Heart left ventricle (tissue), 16 donors: ENCODE measurements at regions not wholly inside any gene's neighbourhood (a gene's known extent, or its start where the extent isn't known, plus 50 kb on each side); places are given as distances from the start of the nearest gene placed in this dataset.

Experiments
- ATAC-seq, 4 donors: fragments of 200-7000 bp; cut with Tn5 transposase; one replicate each; pipeline ENCODE4 v1.9.1; 2020 to 2022; ENCODE audit warnings: moderate library complexity in 4 of 4, mild to moderate bottlenecking in 3 of 4, moderate number of reproducible peaks in 1 of 4
- DNase-seq, 5 donors: peaks; one replicate each; pipeline ENCODE4 v3.0.0-alpha.2; 2020
- H3K27ac ChIP-seq, 12 donors: fragments of 200-600 bp; sonication (generic) in 4 of 12; one replicate each; pipeline versions ENCODE4 v1.5.0 to v1.8.0; 2016 to 2022; ENCODE audit warnings: mild to moderate bottlenecking in 2 of 12
- H3K27me3 ChIP-seq, 9 donors: fragments of 200-600 bp; sonication (generic) in 2 of 9; one replicate each; pipeline versions ENCODE4 v1.5.1 to v1.8.0; 2016 to 2022; ENCODE audit warnings: mild to moderate bottlenecking in 3 of 9
- H3K36me3 ChIP-seq, 9 donors: fragments of 200-600 bp; sonication (generic) in 2 of 9; one replicate each; pipeline versions ENCODE4 v1.5.0 to v1.8.0; 2018 to 2022; ENCODE audit warnings: mild to moderate bottlenecking in 2 of 9
- H3K4me1 ChIP-seq, 12 donors: fragments of 200-600 bp; sonication (generic) in 4 of 12; one replicate each; pipeline versions ENCODE4 v1.5.0 to v1.8.0; 2016 to 2022; ENCODE audit warnings: mild to moderate bottlenecking in 3 of 12
- H3K4me3 ChIP-seq, 12 donors: fragments of 200-600 bp; sonication (generic) in 4 of 12; one replicate each; pipeline versions ENCODE4 v1.5.0 to v1.8.0; 2017 to 2022; ENCODE audit warnings: mild to moderate bottlenecking in 9 of 12, moderate library complexity in 4 of 12
- H3K9me3 ChIP-seq, 12 donors: fragments of 200-600 bp; sonication (generic) in 4 of 12; one replicate each; pipeline versions ENCODE4 v1.5.0 to v1.8.0; 2016 to 2022; ENCODE audit warnings: mild to moderate bottlenecking in 1 of 12
- CTCF ChIP-seq, 12 donors: fragments of 200-600 bp; sonication (generic) in 4 of 12; IDR thresholded peaks; one replicate each; pipeline versions ENCODE4 v1.5.0 to v1.8.0; 2018 to 2022; ENCODE audit warnings: antibody characterized with exemption in 12 of 12, mild to moderate bottlenecking in 5 of 12
- POLR2A ChIP-seq, 2 donors: fragments of 450-650 bp; IDR thresholded peaks; one replicate each; pipeline ENCODE4 v1.6.1; 2017; ENCODE audit warnings: antibody characterized with exemption in 2 of 2, mild to moderate bottlenecking in 2 of 2, moderate library complexity in 2 of 2
- WGBS, 4 donors: extraction: QIAGEN DNeasy Blood & Tissue Kit in 2 of 4; methylation state at CpG; one replicate each; pipeline versions ENCODE4 v1.1.5 to v1.1.7; 2013 to 2018; 5-methylcytosine and 5-hydroxymethylcytosine counted together
- intact Hi-C, 10 donors: fragments of 100-400 bp; cut with DNase I; formaldehyde crosslinking; loops; one replicate each; pipeline versions ENCODE4 v1.11.1 to v1.14.2; 2022
- donor health status: ischemic (EF 13 %, LVEDD 7.1; RV severe dilation, severe dysfunction).
- donor health status: healthy with polysubstance abuse.
- donor health status: DM: no; HTN: yes; CAD: no.
- donor health status: DM: no; HTN: no; CAD: no.
- donor health status: ischemic (EF 25% LVEDD 6.9; RV normal size, moderate dysfunction).
- donor health status: ischemic (EF 25% LVEDD 5.7; RV mildly dilated, moderate dysfunction).
- donor health status: healthy.
- donor health status: DM: yes; HTN: yes; CAD: no.
- donor health status: ischemic (EF 35%, LVEDD 5.7; RV mildly dilated, moderate dysfunction).
- donor health status: nonischemic (EF 11% LVEDD 7.7; RV severe dilation, severe dysfunction).
- donor health status: DM: yes; HTN: yes; CAD: no.
- donor health status: PGD.
- donor health status: ischemic (EF 29% LVEDD 5.4; RV normal size, mild dysfunction).
- donor health status: nonischemic (EF 23%, LVEDD 6.1; RV moderate dilation, normal function).

- H3K27ac ChIP-seq: no peak overlapping the region
- ATAC-seq (no peak), DNase-seq (no peak)
- H3K9me3 ChIP-seq: peaks cover 0 to 6% (median 0%) of the 10 kb centered on the region in 12 donors
- TF ChIP-seq CTCF (IDR thresholded peaks at IDR 0.05): no peak
- no peak for TF ChIP-seq POLR2A (IDR thresholded peaks at IDR 0.05)
- no peaks in the 10 kb centered on the region for H3K4me1 ChIP-seq
- no peaks in the 10 kb centered on the region for H3K27me3 ChIP-seq
- WGBS, 4 donors: 36 to 61% (median 48%) methylated on average over 2 of the region's 2 CpGs
- intact Hi-C loops: loop anchor here in 1 of 10 donors (5.0 kb wide), 1 partner anchor 48 kb away; no protein-coding TSS in a partner anchor
- no peak overlapping the region for H3K4me3 ChIP-seq
- H3K36me3 ChIP-seq: no peaks in the 10 kb centered on the region
Measured at GRCh38 chr18:66344227-66344626, 259.7 kb downstream of the CDH19 start.

- H3K4me3 ChIP-seq: no peak overlapping the region
- DNase-seq (no peak), ATAC-seq (no peak)
- peaks cover 0 to 9% (median 0%) of the 10 kb centered on the region in 12 donors for H3K9me3 ChIP-seq
- no peaks in the 10 kb centered on the region for H3K4me1 ChIP-seq
- no peak overlapping the region for H3K27ac ChIP-seq
- H3K36me3 ChIP-seq: no peaks in the 10 kb centered on the region
- TF ChIP-seq CTCF (IDR thresholded peaks at IDR 0.05): no peak
- TF ChIP-seq POLR2A (IDR thresholded peaks at IDR 0.05): no peak
- no peaks in the 10 kb centered on the region for H3K27me3 ChIP-seq
- intact Hi-C loops: loop anchor here in 1 of 10 donors (5.0 kb wide), 1 partner anchor 50 kb away; no protein-coding TSS in a partner anchor
Measured at GRCh38 chr18:66342577-66342976, 261.3 kb downstream of the CDH19 start.

GRCh38 chr18:66334534-66334933, 269.4 kb downstream of the CDH19 start:
- ATAC-seq (no peak), DNase-seq (no peak)
- intact Hi-C loops: no loop called here
- TF ChIP-seq POLR2A (IDR thresholded peaks at IDR 0.05) (no peak), CTCF (IDR thresholded peaks at IDR 0.05) (no peak)
- no peak overlapping the region for H3K27ac ChIP-seq
- no peaks in the 10 kb centered on the region for H3K27me3 ChIP-seq
- no peak overlapping the region for H3K4me3 ChIP-seq
- no peaks in the 10 kb centered on the region for H3K4me1 ChIP-seq
- peaks cover 0 to 6% (median 0%) of the 10 kb centered on the region in 12 donors for H3K9me3 ChIP-seq
- no peaks in the 10 kb centered on the region for H3K36me3 ChIP-seq
- 51 to 64% (median 56%) methylated on average over 1 of the region's 1 CpG for WGBS, 4 donors

- DNase-seq (no peak), ATAC-seq (no peak)
- Histone ChIP-seq H3K27ac (no peak overlapping the region), H3K4me1 (no peaks in the 10 kb centered on the region), H3K27me3 (no peaks in the 10 kb centered on the region), H3K36me3 (no peaks in the 10 kb centered on the region), H3K4me3 (no peak overlapping the region), H3K9me3 (peaks cover 0 to 2% (median 0%) of the 10 kb centered on the region in 12 donors)
- intact Hi-C loops: no loop called here
- 41 to 64% (median 54%) methylated on average over 1 of the region's 1 CpG for WGBS, 4 donors
- TF ChIP-seq CTCF (IDR thresholded peaks at IDR 0.05): no peak
- TF ChIP-seq POLR2A (IDR thresholded peaks at IDR 0.05): no peak
Measured at GRCh38 chr18:66329716-66330115, 274.2 kb downstream of the CDH19 start.
